ENCODE measurements at regions not wholly inside any gene's neighbourhood (a gene's known extent, or its start where the extent isn't known, plus 50 kb on each side); places are given as distances from the start of the nearest gene placed in this dataset.

DNA sequence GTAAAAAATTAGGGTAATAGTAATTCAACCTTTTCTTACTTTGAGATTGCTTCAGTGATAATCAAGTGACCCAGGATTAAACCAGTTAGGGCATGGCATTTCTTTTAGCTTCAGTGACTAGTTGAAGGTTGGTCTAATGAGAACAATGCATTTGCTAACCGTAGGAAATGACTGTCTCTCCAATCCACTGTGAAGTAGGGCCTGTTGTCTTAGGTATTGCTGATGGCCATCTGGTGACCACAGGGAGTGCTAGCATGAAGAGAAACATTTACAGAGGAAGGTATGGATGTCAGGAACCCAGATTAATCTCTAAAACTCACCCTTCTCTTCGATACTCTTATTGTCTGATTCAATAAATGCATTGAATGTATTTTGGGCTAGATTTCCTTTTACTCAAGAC is 535.9 kb upstream of the SEMA6A start:
- DNase-seq (ENCODE audit: low read depth), result no peak
- no peak overlapping the region for H3K4me3 ChIP-seq (replicated peaks; ENCODE audit: low read depth, low read length)
- TF ChIP-seq, protein P1, sequence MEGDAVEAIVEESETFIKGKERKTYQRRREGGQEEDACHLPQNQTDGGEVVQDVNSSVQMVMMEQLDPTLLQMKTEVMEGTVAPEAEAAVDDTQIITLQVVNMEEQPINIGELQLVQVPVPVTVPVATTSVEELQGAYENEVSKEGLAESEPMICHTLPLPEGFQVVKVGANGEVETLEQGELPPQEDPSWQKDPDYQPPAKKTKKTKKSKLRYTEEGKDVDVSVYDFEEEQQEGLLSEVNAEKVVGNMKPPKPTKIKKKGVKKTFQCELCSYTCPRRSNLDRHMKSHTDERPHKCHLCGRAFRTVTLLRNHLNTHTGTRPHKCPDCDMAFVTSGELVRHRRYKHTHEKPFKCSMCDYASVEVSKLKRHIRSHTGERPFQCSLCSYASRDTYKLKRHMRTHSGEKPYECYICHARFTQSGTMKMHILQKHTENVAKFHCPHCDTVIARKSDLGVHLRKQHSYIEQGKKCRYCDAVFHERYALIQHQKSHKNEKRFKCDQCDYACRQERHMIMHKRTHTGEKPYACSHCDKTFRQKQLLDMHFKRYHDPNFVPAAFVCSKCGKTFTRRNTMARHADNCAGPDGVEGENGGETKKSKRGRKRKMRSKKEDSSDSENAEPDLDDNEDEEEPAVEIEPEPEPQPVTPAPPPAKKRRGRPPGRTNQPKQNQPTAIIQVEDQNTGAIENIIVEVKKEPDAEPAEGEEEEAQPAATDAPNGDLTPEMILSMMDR (IDR thresholded peaks at IDR 0.05; ENCODE audit: low read length, missing control alignments), result no peak

DNA sequence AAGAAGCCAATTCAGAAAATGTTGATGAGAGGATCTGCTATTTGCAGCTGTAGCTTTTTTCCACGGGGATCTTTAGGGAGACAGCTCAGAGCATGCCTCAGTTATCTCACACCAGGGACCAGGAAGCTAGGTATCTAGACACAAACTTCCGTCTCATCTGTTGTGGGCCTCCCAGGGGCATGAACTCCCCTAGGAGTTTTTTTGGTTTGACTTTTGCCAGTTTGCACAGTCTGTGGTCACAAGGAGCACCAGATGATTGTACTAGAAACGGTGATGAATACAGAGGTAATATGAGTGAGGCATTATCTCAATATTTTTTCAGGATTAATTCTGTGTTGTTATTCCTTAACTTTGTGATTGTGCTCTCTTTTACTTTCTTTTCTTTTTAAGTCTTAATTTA is 533.2 kb upstream of the SEMA6A start:
- TF ChIP-seq, protein P1 (IDR thresholded peaks at IDR 0.05; ENCODE audit: low read length, missing control alignments), result no peak
- H3K4me3 ChIP-seq (replicated peaks; ENCODE audit: low read depth, low read length), result no peak overlapping the region
- DNase-seq (ENCODE audit: low read depth), result no peak

DNA sequence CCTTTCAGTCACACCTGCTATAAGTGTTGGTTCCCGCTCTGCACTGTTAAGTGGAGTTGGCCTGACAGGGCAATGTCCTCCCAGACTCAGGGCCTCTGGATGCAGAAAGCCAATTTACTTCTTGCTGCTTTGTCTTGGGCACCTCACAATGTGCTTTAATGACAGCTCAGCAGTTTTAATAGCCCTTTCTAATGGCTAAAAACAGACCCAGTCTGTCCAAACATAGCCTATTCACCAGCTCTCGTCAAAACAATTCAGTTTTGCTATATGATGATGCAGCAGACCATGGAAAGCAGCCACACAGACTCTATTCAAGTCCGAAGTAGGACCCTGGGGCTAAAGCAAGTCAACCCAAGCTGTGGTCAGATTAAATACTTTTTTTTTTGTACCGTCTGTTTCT is 529.1 kb upstream of the SEMA6A start:
- DNase-seq (ENCODE audit: low read depth), result no peak
- H3K4me3 ChIP-seq (replicated peaks; ENCODE audit: low read depth, low read length), result no peak overlapping the region
- TF ChIP-seq, protein P1 (IDR thresholded peaks at IDR 0.05; ENCODE audit: low read length, missing control alignments), result no peak

DNA sequence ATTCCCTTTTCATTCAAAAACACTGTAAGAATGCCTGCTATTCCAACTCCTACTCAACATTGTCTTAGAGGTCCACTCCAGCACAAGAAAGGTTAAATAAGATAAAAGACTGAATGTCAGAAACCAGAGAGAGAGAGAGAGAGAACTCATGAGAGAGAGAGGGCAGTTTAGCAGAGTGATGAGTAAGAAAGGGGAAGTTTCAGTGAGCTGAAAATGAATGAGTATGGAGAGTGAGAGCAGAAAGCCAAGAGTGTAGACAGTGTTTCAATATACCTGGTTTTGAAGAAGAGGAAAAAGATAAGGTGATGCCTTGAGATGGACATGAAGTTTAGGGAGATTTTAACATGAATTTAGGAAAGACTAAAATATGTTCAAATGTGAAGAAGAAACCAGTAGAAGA is 528.0 kb upstream of the SEMA6A start:
- H3K4me3 ChIP-seq (replicated peaks; ENCODE audit: low read depth, low read length), result no peak overlapping the region
- TF ChIP-seq, protein P1 (IDR thresholded peaks at IDR 0.05; ENCODE audit: low read length, missing control alignments), result no peak
- DNase-seq (ENCODE audit: low read depth), result no peak

DNA sequence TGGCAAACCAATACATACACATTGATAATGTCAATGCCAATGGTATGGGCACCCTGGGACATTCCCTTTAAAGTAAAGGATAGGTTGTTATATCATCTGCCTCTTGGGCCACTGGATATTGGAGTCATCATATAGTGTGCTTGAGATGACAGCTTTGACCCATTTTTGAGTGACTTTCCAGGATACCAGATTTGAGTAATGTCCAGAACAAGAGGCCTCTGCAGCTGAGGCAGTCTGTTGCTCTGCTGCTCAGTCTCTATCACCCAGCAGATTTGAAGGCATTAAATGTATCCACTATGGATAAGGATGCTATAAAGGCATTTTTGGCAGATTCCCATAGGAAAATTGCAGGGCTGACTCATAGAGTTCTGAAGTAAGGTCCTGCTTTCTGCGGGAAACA is 525.6 kb upstream of the SEMA6A start:
- no peak overlapping the region for H3K4me3 ChIP-seq (replicated peaks; ENCODE audit: low read depth, low read length)
- TF ChIP-seq, protein P1 (IDR thresholded peaks at IDR 0.05; ENCODE audit: low read length, missing control alignments), result no peak
- DNase-seq (ENCODE audit: low read depth), result no peak

DNA sequence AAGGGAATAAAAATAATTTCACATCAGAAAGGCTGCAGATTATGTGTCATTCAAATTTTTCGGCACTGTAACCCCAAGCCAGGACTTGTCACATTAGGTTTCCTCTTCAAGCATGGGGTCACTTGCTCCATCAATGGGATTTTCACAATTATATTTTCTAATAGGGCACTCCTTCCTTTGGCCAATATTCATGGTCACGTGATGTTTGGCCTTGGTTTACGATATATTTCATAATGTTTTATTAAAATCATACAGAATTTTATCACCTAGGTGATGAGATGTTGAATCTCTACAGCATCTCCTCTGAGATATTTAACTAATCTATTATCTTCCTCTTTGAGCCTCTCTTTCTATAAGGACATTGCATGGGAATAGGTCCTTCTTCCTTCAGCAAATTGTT is 523.5 kb upstream of the SEMA6A start:
- no peak overlapping the region for H3K4me3 ChIP-seq (replicated peaks; ENCODE audit: low read depth, low read length)
- DNase-seq (ENCODE audit: low read depth), result no peak
- TF ChIP-seq, protein P1 (IDR thresholded peaks at IDR 0.05; ENCODE audit: low read length, missing control alignments), result no peak
